IMR-90 (cell line): ENCODE measurements at regions not wholly inside any gene's neighbourhood (a gene's known extent, or its start where the extent isn't known, plus 50 kb on each side); places are given as distances from the start of the nearest gene placed in this dataset.

Source experiments
- ATAC-seq: fragments of 200-7000 bp; cut with Tn5 transposase; 2 replicates; pipeline ENCODE4 v1.9.1; 2020; ENCODE audit warnings: low read depth, mild to moderate bottlenecking, moderate library complexity
- BruUV-seq: library from RNA; stranded (reverse); fragments of 400-500 nt; replicated peaks from 2 replicates; lab custom pipeline; 2021; lab: Mats Ljungman, UMichigan
- CTCF ChIA-PET: fragments of 300-600 bp; formaldehyde crosslinking; extraction: SDS; loops from one replicate; lab custom pipeline; 2021; ENCODE audit warnings: antibody characterized with exemption; lab: Yijun Ruan, JAX
- POLR2A ChIA-PET: fragments of 300-600 bp; sonication (Branson Sonifier 250); formaldehyde crosslinking; loops from one replicate; lab custom pipeline; 2022; ENCODE audit warnings: antibody characterized with exemption; ENCODE audit not compliant: unreplicated experiment; lab: Charles Lee
- DNase-seq: peaks from one replicate; pipeline ENCODE4 v3.0.0; 2013
- H2AFZ ChIP-seq: replicated peaks from 2 replicates; pipeline ENCODE3; 2013; ENCODE audit warnings: low read length, mild to moderate bottlenecking; ENCODE audit not compliant: poor library complexity
- H2AK5ac ChIP-seq: 2 replicates; pipeline ENCODE4 v1.6.1; 2013; ENCODE audit warnings: low read depth, low read length, inconsistent platforms
- H2AK9ac ChIP-seq: replicated peaks from 2 replicates; pipeline ENCODE3; 2013; ENCODE audit warnings: mild to moderate bottlenecking, low read depth, low read length, moderate library complexity; ENCODE audit not compliant: poor library complexity
- H2BK120ac ChIP-seq: 2 replicates; pipeline ENCODE4 v1.6.1; 2013; ENCODE audit warnings: low read depth, low read length, inconsistent platforms
- H2BK15ac ChIP-seq: 3 replicates; pipeline ENCODE4 v1.6.1; 2013; ENCODE audit warnings: low read depth, low read length, inconsistent platforms
- H2BK20ac ChIP-seq: 2 replicates; pipeline ENCODE4 v1.6.1; 2013; ENCODE audit warnings: low read depth, mild to moderate bottlenecking, inconsistent platforms, low read length, moderate library complexity
- H2BK5ac ChIP-seq: 2 replicates; pipeline ENCODE4 v1.6.1; 2013; ENCODE audit warnings: mild to moderate bottlenecking, low read depth, low read length, inconsistent platforms; ENCODE audit not compliant: poor library complexity, severe bottlenecking
- H3K14ac ChIP-seq: replicated peaks from 2 replicates; pipeline ENCODE4 v1.6.1; 2013; ENCODE audit warnings: low read depth, low read length, inconsistent platforms
- H3K18ac ChIP-seq: 2 replicates; pipeline ENCODE4 v1.6.1; 2013; ENCODE audit warnings: low read depth, low read length, control low read depth
- H3K23ac ChIP-seq: 2 replicates; pipeline ENCODE4 v1.6.1; 2013; ENCODE audit warnings: low read depth, low read length, inconsistent platforms
- H3K27ac ChIP-seq: 2 replicates; pipeline ENCODE4 v1.5.1; 2013; ENCODE audit warnings: mild to moderate bottlenecking, control low read depth, low read length; ENCODE audit not compliant: insufficient read depth
- H3K27me3 ChIP-seq: 2 replicates; pipeline ENCODE4 v1.6.1; 2013; ENCODE audit warnings: low read length; ENCODE audit not compliant: control insufficient read depth, insufficient read depth
- H3K36me3 ChIP-seq: 2 replicates; pipeline ENCODE4 v1.6.1; 2013; ENCODE audit warnings: low read length, mixed read lengths; ENCODE audit not compliant: control insufficient read depth, insufficient read depth
- H3K4ac ChIP-seq: 2 replicates; pipeline ENCODE4 v1.6.1; 2013; ENCODE audit warnings: low read depth, low read length, inconsistent platforms
- H3K4me1 ChIP-seq: 2 replicates; pipeline ENCODE4 v1.6.1; 2013; ENCODE audit warnings: low read length, mixed read lengths; ENCODE audit not compliant: control insufficient read depth, insufficient read depth
- H3K4me2 ChIP-seq: 2 replicates; pipeline ENCODE4 v1.6.1; 2013; ENCODE audit warnings: low read depth, mild to moderate bottlenecking, control low read depth, low read length, moderate library complexity
- H3K4me3 ChIP-seq: 2 replicates; pipeline ENCODE4 v1.5.1; 2013; ENCODE audit warnings: low read depth, mild to moderate bottlenecking, control low read depth, low read length, moderate library complexity; ENCODE audit not compliant: insufficient read depth
- H3K56ac ChIP-seq: 2 replicates; pipeline ENCODE4 v1.6.1; 2013; ENCODE audit warnings: low read length, inconsistent platforms; ENCODE audit not compliant: insufficient read depth; ENCODE audit errors: extremely low read depth
- H3K79me1 ChIP-seq, 2 experiments: 2 replicates each; pipeline ENCODE4 v1.6.1; 2013; ENCODE audit warnings: low read length in 2 of 2, inconsistent platforms in 1 of 2, low read depth in 1 of 2
- H3K9ac ChIP-seq: 2 replicates; pipeline ENCODE4 v1.6.1; 2013; ENCODE audit warnings: low read depth, low read length, control low read depth
- H3K9me1 ChIP-seq: 2 replicates; pipeline ENCODE4 v1.6.1; 2013; ENCODE audit warnings: low read length, inconsistent platforms; ENCODE audit not compliant: insufficient read depth
- H3K9me3 ChIP-seq: 2 replicates; pipeline ENCODE4 v1.6.1; 2013; ENCODE audit warnings: low read length; ENCODE audit not compliant: control insufficient read depth, insufficient read depth
- H4K20me1 ChIP-seq: 2 replicates; pipeline ENCODE4 v1.6.1; 2013; ENCODE audit warnings: low read length, inconsistent platforms; ENCODE audit not compliant: insufficient read depth
- H4K5ac ChIP-seq: 2 replicates; pipeline ENCODE4 v1.6.1; 2013; ENCODE audit warnings: mild to moderate bottlenecking, low read depth, low read length, control low read depth
- H4K8ac ChIP-seq, 2 experiments: 2 replicates each; pipeline ENCODE4 v1.6.1; 2013; ENCODE audit warnings: low read depth in 2 of 2, low read length in 2 of 2, control low read depth in 1 of 2, inconsistent platforms in 1 of 2
- H4K91ac ChIP-seq: 2 replicates; pipeline ENCODE4 v1.6.1; 2013; ENCODE audit warnings: low read depth, low read length, inconsistent platforms; ENCODE audit not compliant: insufficient read depth
- BHLHE40 ChIP-seq: fragments of 150-350 bp; IDR thresholded peaks from 2 replicates; pipeline ENCODE4 v1.6.1; 2016; ENCODE audit warnings: mild to moderate bottlenecking, low read depth, low read length
- CEBPB ChIP-seq: IDR thresholded peaks from 2 replicates; pipeline ENCODE4 v1.6.1; 2012; ENCODE audit warnings: low read depth, low read length, improper control_type of control experiment
- NFE2L2 ChIP-seq: fragments of 150-350 bp; IDR thresholded peaks from 2 replicates; pipeline ENCODE4 v1.6.1; 2016; ENCODE audit warnings: low read depth, mild to moderate bottlenecking, low read length
- RCOR1 ChIP-seq: IDR thresholded peaks from 2 replicates; pipeline ENCODE4 v1.6.1; 2012; ENCODE audit warnings: mild to moderate bottlenecking, low read length, improper control_type of control experiment; ENCODE audit not compliant: insufficient replicate concordance
- RFX5 ChIP-seq: IDR thresholded peaks from 2 replicates; pipeline ENCODE4 v1.8.0; 2012; ENCODE audit warnings: low read depth, mild to moderate bottlenecking, low read length, moderate library complexity
- WGBS, 2 experiments: methylation state at CpG; one replicate each; pipeline versions ENCODE4 v1.1.5 to v1.1.7; 2013; ENCODE audit warnings: missing lambda C conversion rate in 2 of 2; ENCODE audit not compliant: insufficient read length in 1 of 2; ENCODE audit errors: extremely low coverage in 2 of 2; 5-methylcytosine and 5-hydroxymethylcytosine counted together
- dilution Hi-C: fragments of 300-500 bp; cut with HindIII; formaldehyde crosslinking; loops from one replicate; pipeline ENCODE4 v1.14.3; 2018; ENCODE audit warnings: low sequenced_read_pairs; ENCODE audit not compliant: unreplicated experiment
- in situ Hi-C: fragments of 300-500 bp; cut with MboI; formaldehyde crosslinking; loops from 3 replicates; pipeline ENCODE4 v1.14.3; 2019; ENCODE audit warnings: low sequenced_read_pairs, inconsistent platforms, mixed read lengths
- intact Hi-C: fragments of 100-400 bp; cut with micrococcal nuclease; formaldehyde crosslinking; loops from 2 replicates; pipeline ENCODE4 v1.10.0; 2022

DNA sequence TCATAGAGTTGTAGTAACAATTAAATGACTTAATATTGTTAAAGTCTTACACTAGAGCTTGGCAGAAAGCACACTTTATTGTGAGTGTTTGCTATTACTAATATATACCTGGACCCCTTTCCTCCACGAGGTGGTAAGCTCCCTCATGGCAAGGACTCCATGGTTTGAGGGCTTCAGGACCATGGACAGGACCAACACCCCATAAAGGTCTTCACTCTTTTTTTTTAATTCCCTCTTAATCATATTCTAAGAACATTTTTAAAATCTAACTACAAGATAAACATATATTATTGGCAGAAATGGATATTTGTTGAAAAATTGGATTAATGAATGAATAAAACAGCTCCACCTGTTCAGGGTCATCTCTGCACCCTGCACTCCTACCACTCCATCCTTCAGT is 154.5 kb downstream of the CBLN1 start:
- no peak overlapping the region for H3K56ac ChIP-seq
- H3K9me1 ChIP-seq: no peaks in the 10 kb centered on the region
- no peak overlapping the region for H2AK9ac ChIP-seq
- no peak overlapping the region for H2AFZ ChIP-seq
- no peaks in the 10 kb centered on the region for H3K79me1 ChIP-seq
- dilution Hi-C loops (no loop called here), in situ Hi-C loops (no loop called here), intact Hi-C loops (no loop called here)
- H4K91ac ChIP-seq: no peak overlapping the region
- no peak overlapping the region for H3K4me2 ChIP-seq
- no peak overlapping the region for H2BK15ac ChIP-seq
- no peaks in the 10 kb centered on the region for H3K36me3 ChIP-seq
- no peak overlapping the region for H3K4me3 ChIP-seq
- WGBS, 2 experiments: no CpG with 5 or more reads among the region's 1 CpG
- no peaks in the 10 kb centered on the region for H4K20me1 ChIP-seq
- no peaks in the 10 kb centered on the region for H3K9me3 ChIP-seq
- H3K18ac ChIP-seq: no peak overlapping the region
- no peak overlapping the region for H2BK20ac ChIP-seq
- H3K23ac ChIP-seq: no peak overlapping the region
- no peak for DNase-seq
- no peak overlapping the region for H3K27ac ChIP-seq
- no peak overlapping the region for H4K5ac ChIP-seq
- BruUV-seq: no TSS peak
- no peak overlapping the region for H3K14ac ChIP-seq
- CTCF ChIA-PET: no interaction called here
- no peak for TF ChIP-seq BHLHE40
- no peak for TF ChIP-seq RFX5
- TF ChIP-seq NFE2L2: no peak
- no peak for TF ChIP-seq CEBPB
- TF ChIP-seq RCOR1: no peak
- no peaks in the 10 kb centered on the region for H3K27me3 ChIP-seq
- POLR2A ChIA-PET: no interaction called here
- no peak for ATAC-seq
- no peak overlapping the region for H4K8ac ChIP-seq
- H2BK120ac ChIP-seq: no peak overlapping the region
- H3K4me1 ChIP-seq: no peaks in the 10 kb centered on the region
- H3K4ac ChIP-seq: no peak overlapping the region
- H2AK5ac ChIP-seq: no peak overlapping the region
- no peak overlapping the region for H2BK5ac ChIP-seq
- no peak overlapping the region for H3K9ac ChIP-seq
